ENCODE measurements at regions not wholly inside any gene's neighbourhood (a gene's known extent, or its start where the extent isn't known, plus 50 kb on each side); places are given as distances from the start of the nearest gene placed in this dataset.

GRCh38 chr21:22763442-22763841 lies 1765.2 kb downstream of the NCAM2 start:
- intact Hi-C loops (cut with DNase I): no loop called here
- Histone ChIP-seq H3K27me3 (no peaks in the 10 kb centered on the region), H3K4me3 (no peak overlapping the region), H3K9me3 (no peaks in the 10 kb centered on the region), H3K36me3 (no peaks in the 10 kb centered on the region), H3K27ac (no peak overlapping the region), H3K4me1 (no peaks in the 10 kb centered on the region)
- DNase-seq (no peak), ATAC-seq (peak in 2 of 4 donors; percentile 44 to 59)
- WGBS (ENCODE audit: insufficient coverage, low coverage, low lambda C conversion rate, missing lambda C conversion rate): 30% methylated on average over 3 of the region's 3 CpGs
- TF ChIP-seq POLR2A (IDR thresholded peaks at IDR 0.05): no peak
- TF ChIP-seq CTCF (IDR thresholded peaks at IDR 0.05): no peak

- ATAC-seq (peak in 2 of 4 donors; percentile 56 to 62), DNase-seq (no peak)
- TF ChIP-seq POLR2A (IDR thresholded peaks at IDR 0.05): no peak
- TF ChIP-seq CTCF (IDR thresholded peaks at IDR 0.05): no peak
- no peaks in the 10 kb centered on the region for H3K36me3 ChIP-seq
- intact Hi-C loops (cut with DNase I): no loop called here
- no peak overlapping the region for H3K4me3 ChIP-seq
- H3K27ac ChIP-seq: no peak overlapping the region
- no peaks in the 10 kb centered on the region for H3K4me1 ChIP-seq
- WGBS (ENCODE audit: insufficient coverage, low coverage, low lambda C conversion rate, missing lambda C conversion rate): 45% methylated on average over 3 of the region's 3 CpGs
- H3K9me3 ChIP-seq: no peaks in the 10 kb centered on the region
- H3K27me3 ChIP-seq: no peaks in the 10 kb centered on the region
Measured at GRCh38 chr21:22764222-22764621, 1766.0 kb downstream of the NCAM2 start.

DNA sequence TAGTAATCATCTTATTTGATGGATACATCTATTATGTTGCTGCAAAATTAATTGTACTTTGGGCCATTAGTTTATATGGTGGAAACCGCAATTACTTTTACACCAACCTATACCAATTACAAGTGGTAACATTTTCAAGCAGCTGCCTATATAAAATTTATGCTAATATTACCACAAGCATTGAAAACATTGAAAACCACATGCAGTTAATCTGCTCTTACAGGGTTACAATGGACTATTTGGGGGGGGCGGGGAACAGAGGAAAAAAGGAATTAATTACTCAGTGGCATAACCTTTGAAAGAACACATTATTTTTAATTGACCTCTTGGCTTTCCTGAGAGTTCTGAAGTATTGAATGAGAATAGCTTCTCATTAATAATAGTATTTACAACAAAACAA lies 1793.2 kb downstream of the NCAM2 start:
- H3K9me3 ChIP-seq: no peaks in the 10 kb centered on the region
- no peaks in the 10 kb centered on the region for H3K36me3 ChIP-seq
- no peaks in the 10 kb centered on the region for H3K4me1 ChIP-seq
- DNase-seq (no peak), ATAC-seq (no peak)
- H3K4me3 ChIP-seq: no peak overlapping the region
- intact Hi-C loops (cut with DNase I): no loop called here
- H3K27ac ChIP-seq: no peak overlapping the region
- TF ChIP-seq POLR2A (IDR thresholded peaks at IDR 0.05): no peak
- TF ChIP-seq CTCF (IDR thresholded peaks at IDR 0.05): no peak
- no peaks in the 10 kb centered on the region for H3K27me3 ChIP-seq
- WGBS (ENCODE audit: insufficient coverage, low coverage, low lambda C conversion rate, missing lambda C conversion rate): 62% methylated on average over 2 of the region's 2 CpGs

DNA sequence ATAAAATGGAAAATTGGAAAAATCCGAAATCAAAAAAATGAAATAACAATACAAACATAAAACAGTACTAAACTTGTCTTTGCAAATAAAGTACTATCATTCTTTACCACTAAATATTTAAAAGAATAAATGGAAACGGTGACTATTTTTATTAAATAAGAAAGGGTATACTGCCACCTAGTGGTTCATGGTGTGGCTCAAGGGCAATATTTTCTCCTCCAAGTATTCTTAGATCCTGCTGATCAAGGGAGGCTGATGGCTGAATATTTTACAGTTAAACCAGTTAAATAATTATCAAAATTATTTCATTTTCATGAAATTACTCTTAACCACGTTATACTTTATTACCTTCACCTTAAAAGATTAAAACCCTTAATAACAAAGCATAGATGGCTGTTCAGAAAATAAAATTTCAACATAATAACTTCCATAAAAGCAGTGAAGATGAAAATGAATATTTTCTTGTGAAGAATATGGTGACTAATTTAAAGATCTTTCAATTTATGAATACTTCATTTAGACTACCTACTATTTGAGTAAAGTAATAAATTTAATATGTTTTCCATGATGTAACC lies 1793.9 kb downstream of the NCAM2 start:
- H3K4me1 ChIP-seq: no peaks in the 10 kb centered on the region
- intact Hi-C loops (cut with DNase I): no loop called here
- 0% methylated on average over 3 of the region's 3 CpGs for WGBS (ENCODE audit: insufficient coverage, low coverage, low lambda C conversion rate, missing lambda C conversion rate)
- no peaks in the 10 kb centered on the region for H3K36me3 ChIP-seq
- DNase-seq (no peak), ATAC-seq (peak; percentile 58 to 70 (median 67))
- no peaks in the 10 kb centered on the region for H3K9me3 ChIP-seq
- no peaks in the 10 kb centered on the region for H3K27me3 ChIP-seq
- no peak overlapping the region for H3K4me3 ChIP-seq
- TF ChIP-seq CTCF (IDR thresholded peaks at IDR 0.05) (peak; percentile 71 to 92 (median 86)), POLR2A (IDR thresholded peaks at IDR 0.05) (no peak)
- no peak overlapping the region for H3K27ac ChIP-seq

DNA sequence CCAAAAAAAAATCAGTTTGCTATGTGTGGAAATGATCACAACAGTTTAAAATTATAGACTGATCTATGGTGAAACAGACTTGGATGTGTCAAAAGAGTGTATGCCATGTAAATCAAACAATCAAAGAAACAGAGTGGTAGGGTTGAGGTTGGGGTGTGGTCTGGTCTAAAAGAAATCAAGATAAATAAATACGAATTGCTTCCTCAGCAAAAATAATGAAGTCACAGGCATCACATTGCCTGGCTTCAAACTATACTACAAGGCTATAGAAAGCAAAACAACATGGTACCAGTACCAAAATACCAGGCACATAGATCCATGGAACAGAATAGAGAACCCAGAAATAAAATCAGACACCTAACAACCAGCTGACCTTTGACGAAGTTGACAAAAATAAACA lies 1796.9 kb downstream of the NCAM2 start:
- intact Hi-C loops (cut with DNase I): no loop called here

More for the DNA sequence above, 1796.9 kb downstream of the NCAM2 start:
- DNase-seq: no peak
- H3K4me1 ChIP-seq: no peaks in the 10 kb centered on the region
- no peak overlapping the region for H3K27ac ChIP-seq
- no peaks in the 10 kb centered on the region for H3K36me3 ChIP-seq
- 58% methylated on average over 2 of the region's 2 CpGs for WGBS (ENCODE audit: insufficient coverage, low coverage, low lambda C conversion rate, missing lambda C conversion rate)
- no peak overlapping the region for H3K4me3 ChIP-seq
- no peaks in the 10 kb centered on the region for H3K27me3 ChIP-seq
- no peak for ATAC-seq
- no peaks in the 10 kb centered on the region for H3K9me3 ChIP-seq
- no peak for TF ChIP-seq POLR2A (IDR thresholded peaks at IDR 0.05)
- TF ChIP-seq CTCF (IDR thresholded peaks at IDR 0.05): no peak

Measured in right lobe of liver (tissue), 6 donors.